ENCODE measurements at regions not wholly inside any gene's neighbourhood (a gene's known extent, or its start where the extent isn't known, plus 50 kb on each side); places are given as distances from the start of the nearest gene placed in this dataset.

- Mint-ChIP-seq H3K27me3 (peaks cover 7% of the 10 kb centered on the region), H3K9me3 (peaks cover 5% of the 10 kb centered on the region), H3K36me3 (ENCODE audit: low read depth) (no peaks in the 10 kb centered on the region), H3K4me1 (ENCODE audit: low read depth) (no peaks in the 10 kb centered on the region), H3K4me3 (no peak overlapping the region), H3K27ac (no peak overlapping the region)
- no peak for DNase-seq
Observed at GRCh38 chr15:98025237-98025636, 64.7 kb downstream of the ARRDC4 start.

- DNase-seq = no peak
- Mint-ChIP-seq H3K27me3 (no peaks in the 10 kb centered on the region), H3K9me3 (no peaks in the 10 kb centered on the region), H3K36me3 (ENCODE audit: low read depth) (no peaks in the 10 kb centered on the region), H3K4me1 (ENCODE audit: low read depth) (no peaks in the 10 kb centered on the region), H3K4me3 (no peak overlapping the region), H3K27ac (no peak overlapping the region)
Observed at GRCh38 chr15:98034731-98035130, 74.2 kb downstream of the ARRDC4 start.

GRCh38 chr15:98035134-98035533, 74.6 kb downstream of the ARRDC4 start:
- Mint-ChIP-seq H3K9me3 (no peaks in the 10 kb centered on the region), H3K4me3 (no peak overlapping the region), H3K27ac (no peak overlapping the region), H3K4me1 (ENCODE audit: low read depth) (no peaks in the 10 kb centered on the region), H3K36me3 (ENCODE audit: low read depth) (no peaks in the 10 kb centered on the region), H3K27me3 (no peaks in the 10 kb centered on the region)
- no peak for DNase-seq

DNA sequence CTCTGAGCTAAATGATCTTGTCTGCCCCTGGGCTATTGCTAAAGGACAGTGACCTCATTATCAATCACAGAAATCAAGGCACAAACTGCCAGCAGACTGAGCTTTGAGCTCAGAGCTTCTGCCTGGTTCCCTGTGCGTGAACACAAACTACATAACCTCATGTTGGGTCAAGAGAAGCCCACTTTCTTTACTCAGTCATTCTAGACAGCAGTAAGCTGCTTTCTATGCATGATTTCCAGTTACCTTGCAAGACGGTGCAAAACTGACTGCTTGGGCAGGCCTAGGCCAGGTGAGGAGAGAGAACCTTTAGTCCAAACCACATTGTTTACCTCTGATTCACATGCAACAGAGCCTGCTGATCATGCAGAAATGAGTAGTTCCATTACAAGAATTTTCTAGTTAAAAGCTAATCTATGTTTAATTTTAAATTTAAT, 75.1 kb downstream of the ARRDC4 start:
- no peaks in the 10 kb centered on the region for H3K9me3 Mint-ChIP-seq
- H3K27ac Mint-ChIP-seq = no peak overlapping the region
- DNase-seq = no peak
- no peak overlapping the region for H3K4me3 Mint-ChIP-seq
- no peaks in the 10 kb centered on the region for H3K4me1 Mint-ChIP-seq (ENCODE audit: low read depth)
- no peaks in the 10 kb centered on the region for H3K27me3 Mint-ChIP-seq
- H3K36me3 Mint-ChIP-seq (ENCODE audit: low read depth) = no peaks in the 10 kb centered on the region

DNA sequence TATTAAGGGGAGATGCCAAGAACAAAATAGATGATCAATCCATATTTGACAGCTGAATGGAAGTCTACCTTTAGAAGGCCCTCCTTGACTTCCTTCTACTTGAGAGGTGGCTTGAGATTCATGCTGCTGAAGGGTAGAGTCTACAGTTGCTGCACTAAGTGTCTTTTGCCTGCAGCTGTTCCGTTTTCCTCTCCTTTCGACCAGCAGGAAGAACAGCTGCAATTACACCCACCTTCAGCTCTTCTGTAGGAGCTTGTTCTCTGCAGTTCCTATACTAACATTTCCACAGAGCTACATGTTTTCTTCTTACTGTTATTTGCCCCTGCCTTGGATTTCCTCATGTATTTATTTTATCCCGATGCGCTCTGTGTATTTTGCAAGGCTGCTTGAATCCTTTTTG, 79.1 kb downstream of the ARRDC4 start:
- Mint-ChIP-seq H3K9me3 (no peaks in the 10 kb centered on the region), H3K27me3 (no peaks in the 10 kb centered on the region), H3K27ac (no peak overlapping the region), H3K36me3 (ENCODE audit: low read depth) (no peaks in the 10 kb centered on the region), H3K4me1 (ENCODE audit: low read depth) (no peaks in the 10 kb centered on the region), H3K4me3 (no peak overlapping the region)
- DNase-seq = no peak

- H3K36me3 Mint-ChIP-seq (ENCODE audit: low read depth) = no peaks in the 10 kb centered on the region
- DNase-seq = no peak
- no peaks in the 10 kb centered on the region for H3K27me3 Mint-ChIP-seq
- H3K4me3 Mint-ChIP-seq = no peak overlapping the region
- H3K9me3 Mint-ChIP-seq = no peaks in the 10 kb centered on the region
- H3K4me1 Mint-ChIP-seq (ENCODE audit: low read depth) = no peaks in the 10 kb centered on the region
- H3K27ac Mint-ChIP-seq = no peak overlapping the region
Observed at GRCh38 chr15:98040146-98040545, 79.6 kb downstream of the ARRDC4 start.

GRCh38 chr15:98043160-98044014, 82.9 kb downstream of the ARRDC4 start:
- H3K27me3 Mint-ChIP-seq = no peaks in the 10 kb centered on the region
- H3K4me1 Mint-ChIP-seq (ENCODE audit: low read depth) = no peaks in the 10 kb centered on the region
- H3K4me3 Mint-ChIP-seq = no peak overlapping the region
- H3K27ac Mint-ChIP-seq = no peak overlapping the region
- no peak for DNase-seq
- H3K9me3 Mint-ChIP-seq = peaks cover 3% of the 10 kb centered on the region
- H3K36me3 Mint-ChIP-seq (ENCODE audit: low read depth) = no peaks in the 10 kb centered on the region

GRCh38 chr15:98051734-98052133, 91.2 kb downstream of the ARRDC4 start:
- H3K27ac Mint-ChIP-seq = no peak overlapping the region
- no peaks in the 10 kb centered on the region for H3K27me3 Mint-ChIP-seq
- H3K4me3 Mint-ChIP-seq = no peak overlapping the region
- H3K4me1 Mint-ChIP-seq (ENCODE audit: low read depth) = no peaks in the 10 kb centered on the region
- H3K9me3 Mint-ChIP-seq = peaks cover 13% of the 10 kb centered on the region
- no peak for DNase-seq
- no peaks in the 10 kb centered on the region for H3K36me3 Mint-ChIP-seq (ENCODE audit: low read depth)

GRCh38 chr15:98057453-98057852, 97.0 kb downstream of the ARRDC4 start:
- DNase-seq = no peak
- H3K9me3 Mint-ChIP-seq = peaks cover 34% of the 10 kb centered on the region
- H3K4me3 Mint-ChIP-seq = no peak overlapping the region
- H3K27me3 Mint-ChIP-seq = peaks cover 4% of the 10 kb centered on the region
- H3K4me1 Mint-ChIP-seq (ENCODE audit: low read depth) = no peaks in the 10 kb centered on the region
- H3K27ac Mint-ChIP-seq = no peak overlapping the region
- no peaks in the 10 kb centered on the region for H3K36me3 Mint-ChIP-seq (ENCODE audit: low read depth)

DNA sequence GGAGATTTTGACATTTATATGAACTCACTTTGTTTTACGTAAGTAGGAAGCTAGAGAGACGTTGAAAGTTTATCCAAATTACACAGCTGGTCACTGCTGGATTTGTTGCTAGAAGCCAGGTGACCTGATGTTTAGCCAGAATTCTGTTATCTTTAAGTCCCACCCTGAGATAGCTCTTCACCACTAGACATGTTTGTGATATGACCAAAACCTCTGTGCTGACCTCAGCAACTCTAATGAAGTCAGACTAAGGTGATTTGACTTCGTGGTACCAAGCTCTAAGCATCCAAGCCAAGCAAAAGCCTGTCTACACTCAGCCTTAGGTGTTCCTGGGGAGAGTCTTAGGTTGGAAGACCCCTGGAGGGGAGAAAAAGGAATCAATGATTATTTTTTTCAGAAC, 102.4 kb downstream of the ARRDC4 start:
- Mint-ChIP-seq H3K36me3 (ENCODE audit: low read depth) (no peaks in the 10 kb centered on the region), H3K9me3 (peaks cover 18% of the 10 kb centered on the region), H3K27ac (no peak overlapping the region), H3K4me3 (no peak overlapping the region), H3K4me1 (ENCODE audit: low read depth) (no peaks in the 10 kb centered on the region), H3K27me3 (peaks cover 23% of the 10 kb centered on the region)
- DNase-seq = no peak

GRCh38 chr15:98063315-98063714, 102.8 kb downstream of the ARRDC4 start:
- no peak for DNase-seq
- H3K27me3 Mint-ChIP-seq = peaks cover 23% of the 10 kb centered on the region

DNA sequence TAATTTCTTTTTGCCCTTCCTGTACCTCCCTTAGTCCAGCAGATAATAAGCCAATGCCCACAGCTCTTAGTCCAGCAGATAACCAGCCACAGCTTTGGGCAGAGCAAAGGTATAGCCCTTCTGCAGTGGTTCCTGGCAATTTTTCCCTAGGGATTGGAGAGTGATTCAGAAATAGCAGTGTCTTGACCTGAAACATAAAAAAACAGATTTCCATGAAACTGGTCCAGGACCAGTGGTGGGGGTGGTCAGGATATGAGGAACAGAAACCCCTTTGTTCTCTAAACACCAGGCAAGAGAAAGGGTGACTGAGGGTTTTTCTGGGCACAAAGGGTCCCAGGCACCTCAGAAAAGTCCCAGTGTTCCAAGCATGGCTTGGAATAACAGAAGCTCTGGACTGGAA, 103.4 kb downstream of the ARRDC4 start:
- Mint-ChIP-seq H3K27ac (no peak overlapping the region), H3K36me3 (ENCODE audit: low read depth) (no peaks in the 10 kb centered on the region), H3K27me3 (peaks cover 23% of the 10 kb centered on the region)

More at GRCh38 chr15:98063315-98063714, 102.8 kb downstream of the ARRDC4 start:
- H3K36me3 Mint-ChIP-seq (ENCODE audit: low read depth) = no peaks in the 10 kb centered on the region
- H3K4me1 Mint-ChIP-seq (ENCODE audit: low read depth) = no peaks in the 10 kb centered on the region
- H3K9me3 Mint-ChIP-seq = peaks cover 15% of the 10 kb centered on the region
- H3K4me3 Mint-ChIP-seq = no peak overlapping the region
- H3K27ac Mint-ChIP-seq = no peak overlapping the region

GRCh38 chr15:98067339-98067738, 106.8 kb downstream of the ARRDC4 start:
- Mint-ChIP-seq H3K36me3 (ENCODE audit: low read depth) (no peaks in the 10 kb centered on the region), H3K4me1 (ENCODE audit: low read depth) (no peaks in the 10 kb centered on the region), H3K27me3 (peaks cover 20% of the 10 kb centered on the region), H3K9me3 (no peaks in the 10 kb centered on the region), H3K4me3 (no peak overlapping the region), H3K27ac (no peak overlapping the region)
- DNase-seq = no peak

More for the DNA sequence above, 103.4 kb downstream of the ARRDC4 start:
- Mint-ChIP-seq H3K9me3 (peaks cover 10% of the 10 kb centered on the region), H3K4me3 (no peak overlapping the region), H3K4me1 (ENCODE audit: low read depth) (no peaks in the 10 kb centered on the region)
- no peak for DNase-seq

DNA sequence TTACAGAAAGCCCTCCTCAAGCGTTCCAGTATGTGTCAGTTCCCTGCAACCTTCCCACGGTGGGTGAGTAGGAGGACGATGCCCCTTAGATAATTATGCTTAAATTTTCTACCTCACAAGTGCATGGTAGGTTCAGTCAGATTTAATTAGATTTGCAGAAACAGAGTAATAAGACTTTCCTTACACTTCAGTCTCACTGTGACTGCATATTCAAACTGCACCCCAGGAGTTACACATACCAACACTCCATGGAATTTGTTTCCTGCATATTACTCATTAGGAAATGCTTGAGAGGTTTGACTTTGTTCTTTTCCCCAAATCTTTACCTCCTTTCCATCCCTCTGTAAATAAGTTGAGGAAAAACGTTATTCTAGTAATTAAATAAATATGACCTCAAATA, 108.8 kb downstream of the ARRDC4 start:
- Mint-ChIP-seq H3K4me3 (no peak overlapping the region), H3K4me1 (ENCODE audit: low read depth) (no peaks in the 10 kb centered on the region), H3K36me3 (ENCODE audit: low read depth) (no peaks in the 10 kb centered on the region), H3K27ac (no peak overlapping the region), H3K27me3 (peaks cover 5% of the 10 kb centered on the region), H3K9me3 (no peaks in the 10 kb centered on the region)
- DNase-seq = no peak

DNA sequence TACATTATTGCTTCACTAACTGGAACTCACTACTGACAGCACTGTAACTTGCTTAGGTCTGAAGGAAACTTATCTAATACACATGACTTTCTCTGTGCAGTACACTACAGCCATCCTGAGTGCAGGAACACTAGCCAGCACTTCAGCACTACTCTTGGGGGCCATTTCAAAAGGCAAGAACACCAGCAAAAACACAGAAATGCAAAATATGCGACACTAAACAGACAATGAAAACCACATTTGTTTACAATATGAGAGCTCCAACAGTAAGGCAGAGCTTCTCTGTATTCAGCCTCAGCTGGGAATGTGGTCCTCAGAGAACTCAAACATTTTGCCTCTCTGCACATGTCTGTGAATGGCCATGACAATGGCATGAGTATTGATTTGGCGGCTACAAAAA, 109.6 kb downstream of the ARRDC4 start:
- H3K27me3 Mint-ChIP-seq = peaks cover 5% of the 10 kb centered on the region
- no peak for DNase-seq
- no peak overlapping the region for H3K27ac Mint-ChIP-seq
- H3K4me3 Mint-ChIP-seq = no peak overlapping the region
- H3K9me3 Mint-ChIP-seq = no peaks in the 10 kb centered on the region
- no peaks in the 10 kb centered on the region for H3K4me1 Mint-ChIP-seq (ENCODE audit: low read depth)
- no peaks in the 10 kb centered on the region for H3K36me3 Mint-ChIP-seq (ENCODE audit: low read depth)

Measured in activated T-cell treated with anti-CD3 and anti-CD28 coated beads, Interleukin-2, amount 50 U/mL, for 24 hours (primary cell).